ENCODE measurements at regions not wholly inside any gene's neighbourhood (a gene's known extent, or its start where the extent isn't known, plus 50 kb on each side); places are given as distances from the start of the nearest gene placed in this dataset.

- no peak overlapping the region for H3K27ac Mint-ChIP-seq
- DNase-seq (ENCODE audit: low spot score) = no peak
- no peaks in the 10 kb centered on the region for H3K4me1 Mint-ChIP-seq (ENCODE audit: low read depth)
- H3K9me3 Mint-ChIP-seq = no peaks in the 10 kb centered on the region
- H3K36me3 Mint-ChIP-seq (ENCODE audit: low read depth) = no peaks in the 10 kb centered on the region
- H3K4me3 Mint-ChIP-seq = no peak overlapping the region
- no peaks in the 10 kb centered on the region for H3K27me3 Mint-ChIP-seq (ENCODE audit: low read depth)
These were observed 128.6 kb downstream of the MAT2B start for GRCh38 chr5:163633926-163634460.

- Mint-ChIP-seq H3K36me3 (ENCODE audit: low read depth) (no peaks in the 10 kb centered on the region), H3K9me3 (no peaks in the 10 kb centered on the region), H3K27me3 (ENCODE audit: low read depth) (no peaks in the 10 kb centered on the region), H3K4me1 (ENCODE audit: low read depth) (no peaks in the 10 kb centered on the region), H3K27ac (no peak overlapping the region), H3K4me3 (no peak overlapping the region)
- DNase-seq (ENCODE audit: low spot score) = no peak
These were observed 130.2 kb downstream of the MAT2B start for GRCh38 chr5:163635631-163636030.

GRCh38 chr5:163642904-163643303 is 137.5 kb downstream of the MAT2B start:
- DNase-seq (ENCODE audit: low spot score) = no peak
- Mint-ChIP-seq H3K4me3 (no peak overlapping the region), H3K27me3 (ENCODE audit: low read depth) (no peaks in the 10 kb centered on the region), H3K9me3 (no peaks in the 10 kb centered on the region), H3K27ac (no peak overlapping the region), H3K36me3 (ENCODE audit: low read depth) (no peaks in the 10 kb centered on the region), H3K4me1 (ENCODE audit: low read depth) (no peaks in the 10 kb centered on the region)

- Mint-ChIP-seq H3K36me3 (ENCODE audit: low read depth) (no peaks in the 10 kb centered on the region), H3K4me3 (no peak overlapping the region), H3K9me3 (no peaks in the 10 kb centered on the region), H3K27ac (no peak overlapping the region), H3K27me3 (ENCODE audit: low read depth) (no peaks in the 10 kb centered on the region), H3K4me1 (ENCODE audit: low read depth) (no peaks in the 10 kb centered on the region)
- DNase-seq (ENCODE audit: low spot score) = no peak
These were observed 140.3 kb downstream of the MAT2B start for GRCh38 chr5:163645421-163646416.

GRCh38 chr5:163649514-163649913 is 144.1 kb downstream of the MAT2B start:
- Mint-ChIP-seq H3K27me3 (ENCODE audit: low read depth) (no peaks in the 10 kb centered on the region), H3K36me3 (ENCODE audit: low read depth) (no peaks in the 10 kb centered on the region), H3K9me3 (no peaks in the 10 kb centered on the region), H3K27ac (no peak overlapping the region), H3K4me3 (no peak overlapping the region), H3K4me1 (ENCODE audit: low read depth) (no peaks in the 10 kb centered on the region)
- no peak for DNase-seq (ENCODE audit: low spot score)

GRCh38 chr5:163653526-163653925 is 148.1 kb downstream of the MAT2B start:
- no peaks in the 10 kb centered on the region for H3K27me3 Mint-ChIP-seq (ENCODE audit: low read depth)
- H3K4me3 Mint-ChIP-seq = no peak overlapping the region
- no peaks in the 10 kb centered on the region for H3K9me3 Mint-ChIP-seq
- H3K36me3 Mint-ChIP-seq (ENCODE audit: low read depth) = no peaks in the 10 kb centered on the region
- DNase-seq (ENCODE audit: low spot score) = no peak
- no peaks in the 10 kb centered on the region for H3K4me1 Mint-ChIP-seq (ENCODE audit: low read depth)
- H3K27ac Mint-ChIP-seq = no peak overlapping the region

GRCh38 chr5:163658702-163659567 is 153.5 kb downstream of the MAT2B start:
- no peak overlapping the region for H3K4me3 Mint-ChIP-seq
- no peaks in the 10 kb centered on the region for H3K27me3 Mint-ChIP-seq (ENCODE audit: low read depth)
- no peak overlapping the region for H3K27ac Mint-ChIP-seq
- H3K36me3 Mint-ChIP-seq (ENCODE audit: low read depth) = no peaks in the 10 kb centered on the region
- DNase-seq (ENCODE audit: low spot score) = no peak
- H3K9me3 Mint-ChIP-seq = no peaks in the 10 kb centered on the region
- H3K4me1 Mint-ChIP-seq (ENCODE audit: low read depth) = no peaks in the 10 kb centered on the region

- Mint-ChIP-seq H3K36me3 (ENCODE audit: low read depth) (no peaks in the 10 kb centered on the region), H3K4me3 (no peak overlapping the region), H3K27ac (no peak overlapping the region), H3K4me1 (ENCODE audit: low read depth) (no peaks in the 10 kb centered on the region), H3K9me3 (no peaks in the 10 kb centered on the region), H3K27me3 (ENCODE audit: low read depth) (no peaks in the 10 kb centered on the region)
- DNase-seq (ENCODE audit: low spot score) = no peak
These were observed 154.1 kb downstream of the MAT2B start for GRCh38 chr5:163659568-163659902.

GRCh38 chr5:163660486-163660885 is 155.1 kb downstream of the MAT2B start:
- Mint-ChIP-seq H3K9me3 (no peaks in the 10 kb centered on the region), H3K27me3 (ENCODE audit: low read depth) (no peaks in the 10 kb centered on the region), H3K4me1 (ENCODE audit: low read depth) (no peaks in the 10 kb centered on the region), H3K4me3 (no peak overlapping the region), H3K36me3 (ENCODE audit: low read depth) (no peaks in the 10 kb centered on the region), H3K27ac (no peak overlapping the region)
- no peak for DNase-seq (ENCODE audit: low spot score)

- DNase-seq (ENCODE audit: low spot score) = no peak
- Mint-ChIP-seq H3K4me3 (no peak overlapping the region), H3K27me3 (ENCODE audit: low read depth) (no peaks in the 10 kb centered on the region), H3K9me3 (no peaks in the 10 kb centered on the region), H3K4me1 (ENCODE audit: low read depth) (no peaks in the 10 kb centered on the region), H3K27ac (no peak overlapping the region), H3K36me3 (ENCODE audit: low read depth) (no peaks in the 10 kb centered on the region)
These were observed 155.9 kb downstream of the MAT2B start for GRCh38 chr5:163661360-163661759.

GRCh38 chr5:163670036-163670435 is 164.6 kb downstream of the MAT2B start:
- H3K4me1 Mint-ChIP-seq (ENCODE audit: low read depth) = no peaks in the 10 kb centered on the region
- no peak overlapping the region for H3K4me3 Mint-ChIP-seq
- H3K27me3 Mint-ChIP-seq (ENCODE audit: low read depth) = no peaks in the 10 kb centered on the region
- no peaks in the 10 kb centered on the region for H3K9me3 Mint-ChIP-seq
- H3K27ac Mint-ChIP-seq = no peak overlapping the region
- DNase-seq (ENCODE audit: low spot score) = no peak
- H3K36me3 Mint-ChIP-seq (ENCODE audit: low read depth) = no peaks in the 10 kb centered on the region

GRCh38 chr5:163677092-163677491 is 171.7 kb downstream of the MAT2B start:
- DNase-seq (ENCODE audit: low spot score) = no peak
- Mint-ChIP-seq H3K36me3 (ENCODE audit: low read depth) (no peaks in the 10 kb centered on the region), H3K9me3 (no peaks in the 10 kb centered on the region), H3K4me1 (ENCODE audit: low read depth) (no peaks in the 10 kb centered on the region), H3K4me3 (no peak overlapping the region), H3K27ac (no peak overlapping the region), H3K27me3 (ENCODE audit: low read depth) (no peaks in the 10 kb centered on the region)

- no peaks in the 10 kb centered on the region for H3K9me3 Mint-ChIP-seq
- no peak overlapping the region for H3K4me3 Mint-ChIP-seq
- DNase-seq (ENCODE audit: low spot score) = no peak
- no peaks in the 10 kb centered on the region for H3K36me3 Mint-ChIP-seq (ENCODE audit: low read depth)
- H3K27me3 Mint-ChIP-seq (ENCODE audit: low read depth) = no peaks in the 10 kb centered on the region
- no peaks in the 10 kb centered on the region for H3K4me1 Mint-ChIP-seq (ENCODE audit: low read depth)
- no peak overlapping the region for H3K27ac Mint-ChIP-seq
These were observed 176.8 kb downstream of the MAT2B start for GRCh38 chr5:163682234-163682633.

- no peak overlapping the region for H3K4me3 Mint-ChIP-seq
- H3K36me3 Mint-ChIP-seq (ENCODE audit: low read depth) = no peaks in the 10 kb centered on the region
- no peaks in the 10 kb centered on the region for H3K9me3 Mint-ChIP-seq
- DNase-seq (ENCODE audit: low spot score) = no peak
- H3K27me3 Mint-ChIP-seq (ENCODE audit: low read depth) = no peaks in the 10 kb centered on the region
- no peak overlapping the region for H3K27ac Mint-ChIP-seq
- H3K4me1 Mint-ChIP-seq (ENCODE audit: low read depth) = no peaks in the 10 kb centered on the region
These were observed 182.0 kb downstream of the MAT2B start for GRCh38 chr5:163687414-163687813.
